HG03342 (cell line): ENCODE measurements at regions not wholly inside any gene's neighbourhood (a gene's known extent, or its start where the extent isn't known, plus 50 kb on each side); places are given as distances from the start of the nearest gene placed in this dataset.

Experiments used
- ATAC-seq: cut with Tn5 transposase; IDR thresholded peaks from one replicate; pipeline ENCODE4 v1.9.1; 2021; ENCODE audit warnings: mild to moderate bottlenecking, moderate library complexity; ENCODE audit not compliant: unreplicated experiment

- ATAC-seq, result no peak
Observed at GRCh38 chr7:50166997-50167965, 74.2 kb upstream of the ZPBP start.

DNA sequence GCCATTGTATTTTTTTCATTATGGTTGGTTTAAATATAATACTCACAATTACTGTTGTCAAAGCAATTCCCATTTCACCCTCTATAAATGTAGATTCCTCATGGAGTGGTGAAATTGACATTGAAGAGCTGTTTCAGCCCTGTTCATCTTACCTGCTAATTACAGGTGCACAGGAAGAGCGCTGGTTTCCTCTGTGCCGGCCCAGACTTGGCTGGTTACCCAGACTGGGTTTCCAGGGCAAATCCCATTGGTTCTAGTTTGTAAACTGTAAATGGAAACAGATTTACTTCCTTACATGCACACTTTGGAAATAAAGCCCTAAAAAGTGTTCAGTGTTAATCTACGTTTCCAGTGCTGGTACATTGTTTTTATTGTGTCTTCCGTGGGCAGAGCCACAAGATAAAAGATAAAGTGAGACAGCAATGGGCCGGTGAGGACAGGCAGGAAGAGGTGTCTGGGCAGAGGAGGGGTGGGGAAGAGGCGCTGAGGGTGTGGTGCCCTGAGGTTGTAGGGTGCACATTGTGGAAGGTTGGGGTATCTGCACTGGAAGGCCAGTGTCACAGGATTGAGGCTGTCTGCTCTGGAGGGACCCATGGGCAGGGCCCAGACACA lies 71.6 kb upstream of the ZPBP start:
- no peak for ATAC-seq

DNA sequence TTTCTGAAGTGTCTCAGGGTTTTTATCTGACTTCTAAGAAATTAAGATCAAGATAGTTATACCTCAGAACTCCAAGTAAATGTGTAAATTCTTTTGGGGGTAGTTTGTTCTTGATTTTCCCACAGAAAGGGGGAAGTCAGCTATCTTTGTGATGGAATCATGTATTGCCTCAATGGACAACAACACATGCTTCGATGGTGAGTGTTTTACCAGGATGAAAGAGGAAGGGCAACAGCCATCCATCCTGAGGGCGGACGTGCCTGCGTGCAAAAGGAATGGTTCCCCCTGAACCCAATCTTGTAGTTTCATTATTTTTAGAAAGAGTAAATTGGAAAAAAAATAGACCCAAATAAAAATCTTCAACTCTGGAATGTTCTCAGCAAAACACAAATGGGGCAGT lies 67.2 kb upstream of the ZPBP start:
- no peak for ATAC-seq

GRCh38 chr7:50159154-50159553 lies 66.1 kb upstream of the ZPBP start:
- no peak for ATAC-seq

DNA sequence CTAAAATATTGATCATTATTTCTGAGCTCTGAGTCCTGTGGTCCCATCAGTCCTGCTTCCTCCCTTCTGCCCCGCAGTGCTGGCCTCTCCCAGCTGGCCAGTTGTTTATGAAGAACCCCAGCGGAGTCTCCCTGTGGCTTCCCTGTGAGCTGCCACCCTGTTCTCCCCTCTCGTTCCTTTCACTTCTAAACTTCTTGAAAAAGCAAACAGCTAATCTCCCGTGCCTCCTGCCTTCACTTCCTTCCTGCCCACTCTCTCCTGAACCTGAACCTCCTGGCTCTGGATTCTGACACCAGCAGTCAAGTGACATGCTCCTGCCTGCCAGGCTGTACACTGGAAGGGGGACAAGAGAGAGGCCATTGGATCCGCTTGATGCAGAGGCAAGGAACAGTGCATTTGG lies 63.7 kb upstream of the ZPBP start:
- ATAC-seq, result no peak

DNA sequence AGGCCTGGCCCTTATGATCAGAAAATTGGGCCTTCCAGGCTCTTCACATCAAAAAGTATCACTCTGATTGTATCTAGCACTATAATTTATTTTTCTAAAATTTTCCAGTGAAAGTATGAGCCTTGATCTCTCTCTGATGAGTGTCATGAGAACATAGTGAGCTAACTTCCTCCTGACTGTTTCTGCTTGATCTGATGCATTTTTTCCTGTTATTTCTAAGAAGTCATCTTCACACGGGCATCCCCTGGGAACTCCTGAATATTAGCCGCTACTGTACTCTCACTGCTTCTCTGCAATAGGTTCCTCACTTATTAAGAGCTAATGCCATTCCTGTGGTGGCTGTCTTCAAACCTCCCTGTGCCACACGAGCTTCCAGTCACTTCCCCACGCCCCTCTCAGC lies 63.1 kb upstream of the ZPBP start:
- ATAC-seq, result no peak

DNA sequence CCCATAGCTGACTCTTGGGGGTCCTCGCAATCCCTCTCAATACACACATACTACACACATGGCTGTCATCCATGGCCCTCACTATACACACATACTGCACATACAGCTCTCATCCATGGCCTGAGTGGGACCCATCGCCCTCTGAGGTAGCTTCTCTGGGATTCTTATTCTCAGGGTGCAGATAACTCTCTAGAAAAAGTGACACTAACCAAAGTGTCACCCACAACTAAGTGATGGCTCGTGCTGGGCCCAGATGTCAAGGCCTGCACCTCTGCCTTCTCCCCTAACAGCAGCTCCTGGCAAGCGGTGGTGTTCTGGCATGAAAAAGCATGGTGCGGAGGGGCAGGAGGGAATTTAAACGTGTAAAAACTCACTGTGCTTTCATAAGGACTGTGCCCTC lies 62.7 kb upstream of the ZPBP start:
- ATAC-seq, result no peak

DNA sequence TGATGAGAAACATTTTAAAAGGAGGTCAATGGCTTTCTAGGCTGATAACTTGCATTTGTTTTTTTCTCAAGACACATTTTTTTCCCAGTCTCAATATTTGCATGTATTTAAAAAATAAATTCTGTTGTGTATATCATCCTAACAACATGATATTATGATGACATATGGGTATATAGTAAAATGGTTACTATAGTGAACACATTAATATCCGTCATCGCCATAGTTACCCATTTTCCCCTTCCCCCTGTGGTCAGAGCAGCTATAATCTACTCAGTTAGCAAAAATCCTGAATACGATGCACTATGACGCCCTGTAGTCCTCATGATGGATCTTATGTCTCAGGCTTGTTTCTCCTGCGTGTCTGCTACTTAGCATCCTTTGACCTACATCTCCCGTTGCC lies 60.9 kb upstream of the ZPBP start:
- no peak for ATAC-seq

GRCh38 chr7:50153148-50153547 lies 60.1 kb upstream of the ZPBP start:
- ATAC-seq, result no peak

- no peak for ATAC-seq
Observed at GRCh38 chr7:50152486-50152885, 59.4 kb upstream of the ZPBP start.

GRCh38 chr7:50151661-50152060 lies 58.6 kb upstream of the ZPBP start:
- ATAC-seq, result no peak

DNA sequence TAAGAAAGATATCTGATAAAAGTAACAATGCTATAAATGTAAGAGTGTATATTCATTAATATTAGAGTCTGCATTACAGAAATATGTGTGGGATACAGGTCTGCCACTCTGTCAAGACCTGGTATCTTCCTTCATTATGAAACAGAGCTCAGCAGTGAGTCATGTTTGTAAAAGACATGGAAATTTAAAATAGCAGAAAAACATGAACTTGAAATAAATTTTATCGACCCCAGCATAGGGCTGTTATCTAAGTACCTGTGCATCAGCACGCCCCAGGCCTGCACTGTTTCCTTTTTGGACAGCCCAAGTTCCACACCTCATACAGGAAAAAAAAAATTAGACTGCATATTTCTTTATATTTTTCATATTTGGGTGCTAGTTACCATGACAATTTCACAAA lies 58.0 kb upstream of the ZPBP start:
- ATAC-seq, result no peak

DNA sequence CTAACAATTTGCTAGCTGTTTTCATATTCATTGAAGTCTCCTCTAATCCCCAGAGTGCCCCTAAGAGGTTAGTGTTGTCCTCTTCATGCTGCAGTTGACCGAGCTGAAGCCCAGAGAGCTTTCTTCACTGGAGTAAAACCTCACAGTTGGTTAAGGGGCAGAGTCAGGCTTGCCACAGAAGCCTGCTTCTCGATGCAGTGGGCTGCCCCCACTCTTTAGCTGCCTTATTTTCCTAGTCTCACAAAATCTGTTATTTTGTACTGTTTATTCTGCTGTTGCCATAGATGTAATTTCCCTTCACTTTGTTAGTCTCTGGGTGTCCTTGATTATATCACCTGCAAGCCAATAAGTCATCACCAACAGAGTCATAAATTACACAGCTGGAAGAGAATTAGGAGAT lies 56.3 kb upstream of the ZPBP start:
- no peak for ATAC-seq

DNA sequence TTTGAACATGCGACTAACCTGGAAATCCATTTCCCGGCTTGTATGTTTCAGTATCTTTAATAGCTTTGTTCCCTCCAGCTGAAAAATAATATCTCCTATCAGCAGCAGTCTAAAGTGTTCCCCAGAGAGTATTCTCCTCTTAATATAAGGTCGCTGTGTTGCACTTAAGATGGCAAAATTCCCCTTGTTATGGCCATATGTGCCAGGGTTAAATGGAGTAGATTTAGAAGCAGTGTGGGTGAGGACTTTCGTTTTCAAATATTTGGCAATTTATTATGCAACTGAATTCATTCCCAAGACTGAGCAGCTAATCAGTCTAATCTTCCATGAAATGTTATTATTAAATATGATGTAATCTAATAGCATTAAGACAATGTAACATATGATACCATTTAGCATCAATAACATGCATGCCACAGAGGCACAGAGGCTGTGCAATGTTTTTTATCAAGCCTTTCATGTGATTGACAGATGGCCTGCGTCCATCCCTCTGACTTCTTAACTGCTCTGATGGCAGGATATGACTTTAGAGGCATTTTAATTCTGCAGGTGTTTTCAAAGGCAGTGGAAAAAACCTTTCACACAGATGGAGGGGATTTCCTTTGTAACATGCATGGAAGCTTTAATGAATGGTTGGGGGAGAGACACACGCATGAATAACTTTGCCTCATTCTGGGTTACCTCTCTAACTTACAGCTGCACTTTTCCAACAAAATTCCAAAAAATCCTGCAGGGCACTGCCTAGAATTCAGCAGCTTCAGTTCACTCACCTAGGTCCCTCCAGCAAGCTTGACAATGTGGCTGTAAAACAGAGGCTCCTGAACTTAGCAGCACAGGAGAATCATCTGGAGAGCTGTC lies 55.1 kb upstream of the ZPBP start:
- ATAC-seq, result peak; percentile 43

DNA sequence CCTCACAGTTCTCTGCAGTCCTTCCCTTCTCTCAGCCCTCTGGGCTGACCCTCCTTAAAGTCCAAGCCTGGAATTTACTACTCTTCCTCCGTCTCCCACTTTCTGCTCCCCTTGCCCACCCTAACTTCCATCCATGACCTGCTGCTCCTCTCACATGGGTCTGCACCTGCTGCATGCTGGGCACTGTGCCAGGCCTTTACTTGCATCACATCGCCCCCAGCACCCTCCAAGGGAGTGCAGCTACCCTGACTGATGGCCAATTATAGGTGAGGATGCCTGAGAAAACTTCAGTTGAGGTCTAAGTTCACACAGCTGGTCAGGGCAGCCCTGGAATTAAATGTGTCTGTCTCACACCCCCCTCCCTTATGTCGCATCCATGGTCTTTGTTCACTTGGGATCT lies 53.6 kb upstream of the ZPBP start:
- ATAC-seq, result no peak

GRCh38 chr7:50145801-50146338 lies 52.8 kb upstream of the ZPBP start:
- peak; percentile 44 for ATAC-seq

DNA sequence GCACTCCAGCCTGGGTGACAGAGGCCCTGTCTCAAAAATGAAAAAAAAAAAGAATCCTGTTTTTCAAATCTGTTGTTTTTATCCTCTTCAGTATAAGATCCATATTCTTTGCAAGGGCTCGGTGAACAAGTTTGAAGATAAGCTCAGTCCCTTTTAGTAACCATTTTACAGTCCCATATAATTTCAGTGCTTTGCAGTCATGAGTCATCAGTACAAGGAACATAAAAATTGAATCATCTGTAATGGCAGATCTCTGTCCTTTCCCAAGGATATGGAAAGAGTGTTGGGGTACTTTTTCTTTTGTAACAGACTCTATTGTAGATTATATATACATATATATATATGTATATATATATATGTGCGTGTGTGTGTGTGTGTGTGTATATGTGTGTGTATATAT lies 52.2 kb upstream of the ZPBP start:
- no peak for ATAC-seq
